ENCODE measurements at regions not wholly inside any gene's neighbourhood (a gene's known extent, or its start where the extent isn't known, plus 50 kb on each side); places are given as distances from the start of the nearest gene placed in this dataset.

DNA sequence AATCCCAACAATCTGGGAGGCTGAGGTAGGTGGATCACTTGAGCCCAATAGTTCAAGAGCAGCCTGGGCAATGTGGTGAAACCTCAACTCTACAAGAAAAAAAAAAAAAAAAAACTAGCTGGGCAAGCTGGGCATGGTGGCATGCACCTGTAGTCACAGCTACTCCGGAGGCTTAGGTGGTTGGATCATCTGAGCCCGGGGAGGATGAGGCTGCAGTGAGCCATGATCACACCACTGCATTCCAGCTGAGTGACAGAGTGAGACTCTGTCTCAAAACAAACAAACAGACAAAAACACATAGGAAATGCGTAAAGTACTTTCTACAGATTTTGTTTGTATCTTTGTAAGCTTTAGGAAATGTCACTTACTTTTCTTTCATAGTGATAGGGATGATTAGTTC lies 307.2 kb upstream of the NR3C2 start:
- WGBS = 85% methylated on average over 3 of the region's 3 CpGs
- Histone ChIP-seq H3K27ac (no peak overlapping the region), H3K4me3 (no peak overlapping the region), H3K9me3 (no peaks in the 10 kb centered on the region), H3K36me3 (no peaks in the 10 kb centered on the region), H3K27me3 (no peaks in the 10 kb centered on the region), H3K4me1 (no peaks in the 10 kb centered on the region)
- no peak for DNase-seq (ENCODE audit: low spot score in 2 of 2)
- TF ChIP-seq, protein P1, sequence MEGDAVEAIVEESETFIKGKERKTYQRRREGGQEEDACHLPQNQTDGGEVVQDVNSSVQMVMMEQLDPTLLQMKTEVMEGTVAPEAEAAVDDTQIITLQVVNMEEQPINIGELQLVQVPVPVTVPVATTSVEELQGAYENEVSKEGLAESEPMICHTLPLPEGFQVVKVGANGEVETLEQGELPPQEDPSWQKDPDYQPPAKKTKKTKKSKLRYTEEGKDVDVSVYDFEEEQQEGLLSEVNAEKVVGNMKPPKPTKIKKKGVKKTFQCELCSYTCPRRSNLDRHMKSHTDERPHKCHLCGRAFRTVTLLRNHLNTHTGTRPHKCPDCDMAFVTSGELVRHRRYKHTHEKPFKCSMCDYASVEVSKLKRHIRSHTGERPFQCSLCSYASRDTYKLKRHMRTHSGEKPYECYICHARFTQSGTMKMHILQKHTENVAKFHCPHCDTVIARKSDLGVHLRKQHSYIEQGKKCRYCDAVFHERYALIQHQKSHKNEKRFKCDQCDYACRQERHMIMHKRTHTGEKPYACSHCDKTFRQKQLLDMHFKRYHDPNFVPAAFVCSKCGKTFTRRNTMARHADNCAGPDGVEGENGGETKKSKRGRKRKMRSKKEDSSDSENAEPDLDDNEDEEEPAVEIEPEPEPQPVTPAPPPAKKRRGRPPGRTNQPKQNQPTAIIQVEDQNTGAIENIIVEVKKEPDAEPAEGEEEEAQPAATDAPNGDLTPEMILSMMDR (IDR thresholded peaks at IDR 0.05) = no peak
- TF ChIP-seq POLR2A (IDR thresholded peaks at IDR 0.05) = no peak
- TF ChIP-seq POLR2AphosphoS5 (IDR thresholded peaks at IDR 0.05) = no peak
- no peak for TF ChIP-seq EP300 (IDR thresholded peaks at IDR 0.05)

DNA sequence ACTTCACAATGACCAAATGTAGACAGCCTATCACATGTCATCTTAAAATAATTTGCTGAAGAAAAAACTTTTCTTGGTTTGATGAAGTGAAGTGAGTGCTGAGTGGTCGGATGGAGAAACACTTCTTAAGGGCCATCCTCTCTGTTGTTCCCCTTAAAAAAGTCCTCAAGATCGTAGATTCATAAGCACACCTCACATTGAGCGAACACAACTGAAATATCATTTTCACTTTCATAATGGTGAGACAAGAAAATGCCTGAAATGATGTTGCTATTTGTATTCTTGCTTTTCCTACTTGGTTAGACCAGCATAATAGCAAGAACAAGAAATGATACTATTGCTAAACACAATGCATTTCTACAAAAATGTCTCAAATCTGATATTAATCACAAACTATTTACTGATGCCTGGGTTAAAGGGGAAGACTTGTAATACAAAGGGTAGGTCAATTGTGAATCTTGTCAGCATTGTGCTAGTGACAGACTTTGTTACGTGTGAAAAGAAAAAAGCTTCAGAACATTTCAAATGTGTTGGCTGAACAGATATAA lies 305.6 kb upstream of the NR3C2 start:
- Histone ChIP-seq H3K27me3 (no peaks in the 10 kb centered on the region), H3K4me3 (no peak overlapping the region), H3K36me3 (no peaks in the 10 kb centered on the region), H3K4me1 (no peaks in the 10 kb centered on the region), H3K27ac (no peak overlapping the region), H3K9me3 (no peaks in the 10 kb centered on the region)
- TF ChIP-seq POLR2A (IDR thresholded peaks at IDR 0.05) (no peak), EP300 (IDR thresholded peaks at IDR 0.05) (no peak), POLR2AphosphoS5 (IDR thresholded peaks at IDR 0.05) (no peak)
- TF ChIP-seq, protein P1 (IDR thresholded peaks at IDR 0.05) = no peak
- 75% methylated on average over 4 of the region's 4 CpGs for WGBS
- no peak for DNase-seq (ENCODE audit: low spot score in 2 of 2)

DNA sequence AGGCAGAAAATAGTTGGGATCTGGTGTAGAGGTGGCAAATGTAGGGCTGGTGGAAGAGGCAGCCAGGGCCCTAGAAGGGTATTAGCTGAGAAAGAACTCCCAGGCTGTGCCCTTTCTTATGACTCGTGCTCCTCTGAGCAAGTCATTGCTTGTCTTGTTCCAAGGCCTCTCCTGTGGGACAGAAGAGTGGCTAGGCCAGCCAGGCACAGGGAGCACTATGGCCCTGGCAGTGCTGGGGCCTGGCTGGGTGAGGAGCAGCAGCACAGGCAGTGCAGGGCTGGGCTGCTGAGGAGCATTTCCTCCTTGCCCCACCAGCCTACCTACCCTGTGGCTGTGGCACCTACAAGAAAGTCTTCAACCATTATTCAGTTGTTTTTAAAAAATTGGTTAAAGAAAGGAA lies 298.5 kb upstream of the NR3C2 start:
- 30% methylated on average over 1 of the region's 1 CpG for WGBS
- H3K36me3 ChIP-seq = no peaks in the 10 kb centered on the region

DNA sequence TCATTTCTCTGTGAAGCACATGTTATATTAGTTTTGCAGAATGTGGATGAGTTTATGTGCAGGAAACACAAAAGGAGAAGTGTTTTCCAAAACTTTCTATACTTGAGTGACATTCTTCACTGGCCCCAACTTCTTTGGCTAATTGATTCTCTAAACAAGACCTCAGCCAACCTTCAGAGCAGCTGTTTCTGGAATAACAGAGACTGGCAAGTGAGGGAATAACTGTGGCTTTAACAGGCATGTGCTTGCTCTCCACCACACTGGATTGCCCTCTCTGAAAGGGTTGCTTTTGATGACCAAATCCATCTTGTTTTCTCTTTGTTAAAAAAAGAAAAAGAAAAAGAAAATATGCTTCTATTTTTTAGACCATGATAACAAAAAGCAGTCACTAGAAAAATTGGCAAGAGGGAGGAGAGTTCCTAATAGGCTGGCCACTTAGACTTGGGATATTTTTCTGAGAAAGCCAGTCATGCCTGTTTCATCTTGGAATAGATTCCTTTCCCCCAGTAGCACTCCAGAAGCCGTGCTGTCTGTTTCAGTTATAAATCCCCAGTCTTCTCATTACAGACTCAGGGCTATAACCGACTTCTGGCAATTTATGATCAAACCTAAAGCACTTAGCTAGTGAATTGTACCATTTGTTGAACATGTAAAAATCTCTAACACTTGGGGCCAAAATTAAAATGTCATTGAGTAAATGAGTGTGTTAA lies 295.0 kb upstream of the NR3C2 start:
- no peaks in the 10 kb centered on the region for H3K9me3 ChIP-seq
- no peak overlapping the region for H3K27ac ChIP-seq
- no peak overlapping the region for H3K4me3 ChIP-seq
- DNase-seq (ENCODE audit: low spot score in 2 of 2) = no peak
- TF ChIP-seq POLR2AphosphoS5 (IDR thresholded peaks at IDR 0.05) = no peak
- WGBS = 39% methylated on average over 2 of the region's 2 CpGs
- no peaks in the 10 kb centered on the region for H3K27me3 ChIP-seq
- H3K36me3 ChIP-seq = no peaks in the 10 kb centered on the region
- H3K4me1 ChIP-seq = no peaks in the 10 kb centered on the region

More for the DNA sequence above, 298.5 kb upstream of the NR3C2 start:
- Histone ChIP-seq H3K27me3 (no peaks in the 10 kb centered on the region), H3K4me3 (no peak overlapping the region), H3K27ac (no peak overlapping the region), H3K4me1 (no peaks in the 10 kb centered on the region), H3K9me3 (no peaks in the 10 kb centered on the region)
- TF ChIP-seq EP300 (IDR thresholded peaks at IDR 0.05) (no peak), POLR2AphosphoS5 (IDR thresholded peaks at IDR 0.05) (no peak), POLR2A (IDR thresholded peaks at IDR 0.05) (no peak)
- TF ChIP-seq, protein P1 (IDR thresholded peaks at IDR 0.05) = no peak
- no peak for DNase-seq (ENCODE audit: low spot score in 2 of 2)

DNA sequence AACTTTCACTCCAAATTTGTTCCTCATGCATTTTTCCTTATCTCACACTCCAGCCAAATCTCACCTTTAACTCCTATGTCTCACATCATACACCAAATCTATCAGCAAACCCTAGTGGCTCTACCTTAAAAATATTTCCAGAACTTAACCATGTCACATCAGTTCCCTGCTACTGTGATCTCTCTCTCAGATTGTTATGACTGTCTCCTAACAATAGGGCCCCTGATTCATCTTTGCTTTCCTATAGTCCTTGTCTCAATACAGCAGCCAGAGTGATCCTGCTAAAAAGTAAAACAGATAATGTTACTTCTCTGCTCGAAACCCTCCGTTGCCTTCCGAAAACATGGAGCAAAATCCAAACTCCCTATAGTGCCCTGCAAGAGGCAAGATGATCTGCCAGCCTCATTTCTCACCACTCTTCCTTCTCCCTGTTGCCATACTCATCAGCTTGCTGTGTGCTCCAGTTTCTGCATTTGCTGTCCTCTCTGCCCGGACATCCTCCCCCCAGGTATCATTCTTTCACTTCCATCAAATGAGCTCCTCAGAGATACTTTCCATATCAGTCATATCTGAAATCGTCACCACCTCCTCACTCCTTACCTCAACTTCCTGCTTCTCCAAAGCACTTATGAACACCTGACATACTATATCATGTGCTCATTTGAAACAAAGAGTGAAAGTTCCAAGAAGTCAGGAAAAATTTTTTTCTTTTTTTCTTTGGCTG lies 293.4 kb upstream of the NR3C2 start:
- Histone ChIP-seq H3K27ac (no peak overlapping the region), H3K4me3 (no peak overlapping the region), H3K9me3 (no peaks in the 10 kb centered on the region), H3K4me1 (no peaks in the 10 kb centered on the region), H3K27me3 (no peaks in the 10 kb centered on the region), H3K36me3 (no peaks in the 10 kb centered on the region)
- TF ChIP-seq POLR2A (IDR thresholded peaks at IDR 0.05) = no peak
- no peak for TF ChIP-seq POLR2AphosphoS5 (IDR thresholded peaks at IDR 0.05)
- TF ChIP-seq EP300 (IDR thresholded peaks at IDR 0.05) = no peak
- TF ChIP-seq, protein P1 (IDR thresholded peaks at IDR 0.05) = no peak
- DNase-seq (ENCODE audit: low spot score in 2 of 2) = no peak
- 91% methylated on average over 5 of the region's 5 CpGs for WGBS
